K562 (cell line): ENCODE measurements at regions not wholly inside any gene's neighbourhood (a gene's known extent, or its start where the extent isn't known, plus 50 kb on each side); places are given as distances from the start of the nearest gene placed in this dataset.

Source experiments
- DMBX1 ChIP-seq: fragments of 250-450 bp; sonication (Bioruptor Pico); IDR thresholded peaks from 2 replicates; pipeline ENCODE4 v1.8.0; 2022; ENCODE audit warnings: inconsistent platforms, mild to moderate bottlenecking, moderate library complexity, borderline replicate concordance
- EP300 ChIP-seq: IDR thresholded peaks from 2 replicates; pipeline ENCODE4 v1.6.1; 2012; ENCODE audit warnings: low read length, improper control_type of control experiment
- GABPA ChIP-seq: fragments of 200-800 bp; sonication (Bioruptor generic); conservative IDR thresholded peaks from 2 replicates; pipeline ENCODE4 v1.6.1; 2016; ENCODE audit warnings: low read depth, missing genetic modification characterization, missing compliant biosample characterization
- HNRNPL ChIP-seq: fragments of 200-400 bp; formaldehyde crosslinking; IDR thresholded peaks from 2 replicates; pipeline ENCODE4 v1.6.1; 2017; ENCODE audit warnings: low read depth, mild to moderate bottlenecking, low read length
- JUN ChIP-seq, 2 experiments: sonication (generic) in 1 of 2; formaldehyde crosslinking in 1 of 2; IDR thresholded peaks; 2 replicates each; pipeline versions ENCODE4 v1.6.1 to v1.8.0; 2012 to 2022; ENCODE audit warnings: borderline replicate concordance in 2 of 2, mild to moderate bottlenecking in 2 of 2, improper control_type of control experiment in 1 of 2, low read depth in 1 of 2, low read length in 1 of 2, missing genetic modification reagents in 1 of 2
- POLR2A ChIP-seq: fragments of 450-650 bp; conservative IDR thresholded peaks from 2 replicates; pipeline ENCODE4 v1.6.1; 2016
- SETDB1 ChIP-seq: IDR thresholded peaks from one replicate; pipeline ENCODE4 v1.6.1; 2012; ENCODE audit warnings: low read length, control low read depth, inconsistent platforms
- SRF ChIP-seq, 2 experiments: fragments of 250-450, 450-650 bp in 1 of 2; sonication (Bioruptor Pico) in 1 of 2; sonication (generic) in 1 of 2; formaldehyde crosslinking; IDR thresholded peaks; 2 replicates each; pipeline versions ENCODE4 v1.5.0 to v1.5.1; 2020 to 2022; ENCODE audit warnings: mild to moderate bottlenecking in 1 of 2, missing genetic modification reagents in 1 of 2
- TOE1 ChIP-seq, 2 experiments: fragments of 450-650 bp in 1 of 2; sonication (generic) in 1 of 2; formaldehyde crosslinking in 1 of 2; IDR thresholded peaks; 2 replicates each; pipeline versions ENCODE4 v1.7.1 to v1.8.0; 2016 to 2022; ENCODE audit warnings: borderline replicate concordance in 2 of 2, mild to moderate bottlenecking in 2 of 2, antibody characterized with exemption in 1 of 2, inconsistent platforms in 1 of 2, low read depth in 1 of 2, missing genetic modification reagents in 1 of 2, moderate library complexity in 1 of 2
- TF ChIP-seq, protein P1 (sequence below), 3 experiments: IDR thresholded peaks in 2 of 3; conservative IDR thresholded peaks in 1 of 3; 2 replicates each; pipeline ENCODE4 v1.5.1; 2011 to 2012; ENCODE audit warnings: low read length in 3 of 3, mild to moderate bottlenecking in 3 of 3, control low read depth in 2 of 3, improper control_type of control experiment in 1 of 3, inconsistent platforms in 1 of 3, low read depth in 1 of 3, mixed read lengths in 1 of 3, moderate library complexity in 1 of 3; ENCODE audit not compliant: insufficient read depth in 2 of 3
- TF ChIP-seq, protein P2 (sequence below), 2 experiments: fragments of 450-650 bp; conservative IDR thresholded peaks; 2 replicates each; pipeline ENCODE4 v1.6.1; 2017; ENCODE audit warnings: mild to moderate bottlenecking in 2 of 2, moderate library complexity in 2 of 2

DNA sequence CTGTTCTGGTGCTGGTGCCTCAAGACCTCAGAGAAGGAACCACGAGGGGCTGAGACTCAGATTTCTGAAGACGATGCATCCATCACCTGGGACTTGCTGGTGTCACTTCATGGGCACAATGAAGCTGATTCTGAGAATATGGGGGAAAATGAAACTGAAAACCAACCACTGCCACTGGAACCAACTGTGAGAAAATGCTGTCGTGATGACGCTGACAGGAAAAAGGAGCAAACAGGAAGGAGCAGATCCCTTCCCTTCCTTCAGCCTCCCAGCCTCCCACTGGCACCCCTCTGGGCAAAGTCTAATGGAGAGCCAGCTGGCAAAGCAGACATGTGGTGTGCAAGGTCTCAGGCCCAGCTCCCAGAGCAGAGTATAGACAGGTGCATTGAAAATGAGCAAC lies 109.7 kb downstream of the FOXI3 start:
- TF ChIP-seq EP300 (no peak), SETDB1 (no peak), HNRNPL (no peak), DMBX1 (CRISPR knock-in tag) (no peak), POLR2A (no peak), GABPA (tag) (no peak), SRF (CRISPR knock-in tag; IDR thresholded peaks at IDR 0.05) (no peak), JUN (IDR thresholded peaks at IDR 0.05; ENCODE audit: borderline replicate concordance, low read depth, low read length) (no peak), JUN (CRISPR knock-in tag; IDR thresholded peaks at IDR 0.05; ENCODE audit: borderline replicate concordance) (no peak), TOE1 (IDR thresholded peaks at IDR 0.05; ENCODE audit: borderline replicate concordance) (no peak), TOE1 (CRISPR knock-in tag; IDR thresholded peaks at IDR 0.05; ENCODE audit: borderline replicate concordance, low read depth) (no peak)
- TF ChIP-seq, protein P1, sequence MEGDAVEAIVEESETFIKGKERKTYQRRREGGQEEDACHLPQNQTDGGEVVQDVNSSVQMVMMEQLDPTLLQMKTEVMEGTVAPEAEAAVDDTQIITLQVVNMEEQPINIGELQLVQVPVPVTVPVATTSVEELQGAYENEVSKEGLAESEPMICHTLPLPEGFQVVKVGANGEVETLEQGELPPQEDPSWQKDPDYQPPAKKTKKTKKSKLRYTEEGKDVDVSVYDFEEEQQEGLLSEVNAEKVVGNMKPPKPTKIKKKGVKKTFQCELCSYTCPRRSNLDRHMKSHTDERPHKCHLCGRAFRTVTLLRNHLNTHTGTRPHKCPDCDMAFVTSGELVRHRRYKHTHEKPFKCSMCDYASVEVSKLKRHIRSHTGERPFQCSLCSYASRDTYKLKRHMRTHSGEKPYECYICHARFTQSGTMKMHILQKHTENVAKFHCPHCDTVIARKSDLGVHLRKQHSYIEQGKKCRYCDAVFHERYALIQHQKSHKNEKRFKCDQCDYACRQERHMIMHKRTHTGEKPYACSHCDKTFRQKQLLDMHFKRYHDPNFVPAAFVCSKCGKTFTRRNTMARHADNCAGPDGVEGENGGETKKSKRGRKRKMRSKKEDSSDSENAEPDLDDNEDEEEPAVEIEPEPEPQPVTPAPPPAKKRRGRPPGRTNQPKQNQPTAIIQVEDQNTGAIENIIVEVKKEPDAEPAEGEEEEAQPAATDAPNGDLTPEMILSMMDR (IDR thresholded peaks at IDR 0.05 in 2 of 3, conservative IDR thresholded peaks at IDR 0.05 in 1 of 3; ENCODE audit: insufficient read depth in 2 of 3, low read depth in 1 of 3, low read length in 3 of 3): no peak
- TF ChIP-seq, protein P2, sequence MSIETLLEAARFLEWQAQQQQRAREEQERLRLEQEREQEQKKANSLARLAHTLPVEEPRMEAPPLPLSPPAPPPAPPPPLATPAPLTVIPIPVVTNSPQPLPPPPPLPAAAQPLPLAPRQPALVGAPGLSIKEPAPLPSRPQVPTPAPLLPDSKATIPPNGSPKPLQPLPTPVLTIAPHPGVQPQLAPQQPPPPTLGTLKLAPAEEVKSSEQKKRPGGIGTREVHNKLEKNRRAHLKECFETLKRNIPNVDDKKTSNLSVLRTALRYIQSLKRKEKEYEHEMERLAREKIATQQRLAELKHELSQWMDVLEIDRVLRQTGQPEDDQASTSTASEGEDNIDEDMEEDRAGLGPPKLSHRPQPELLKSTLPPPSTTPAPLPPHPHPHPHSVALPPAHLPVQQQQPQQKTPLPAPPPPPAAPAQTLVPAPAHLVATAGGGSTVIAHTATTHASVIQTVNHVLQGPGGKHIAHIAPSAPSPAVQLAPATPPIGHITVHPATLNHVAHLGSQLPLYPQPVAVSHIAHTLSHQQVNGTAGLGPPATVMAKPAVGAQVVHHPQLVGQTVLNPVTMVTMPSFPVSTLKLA (conservative IDR thresholded peaks at IDR 0.05): no peak
